Nephron (organoid): ENCODE measurements at regions not wholly inside any gene's neighbourhood (a gene's known extent, or its start where the extent isn't known, plus 50 kb on each side); places are given as distances from the start of the nearest gene placed in this dataset.

Experiments used
- H3K27ac Mint-ChIP-seq, 3 experiments: 2 replicates each; pipeline ENCODE4 v1.8.0; 2020; ENCODE audit warnings: mixed read lengths in 3 of 3, mild to moderate bottlenecking in 2 of 3, moderate library complexity in 1 of 3
- H3K27me3 Mint-ChIP-seq: 2 replicates; pipeline ENCODE4 v1.8.0; 2021; ENCODE audit warnings: low read depth, mild to moderate bottlenecking, moderate library complexity, mixed read lengths
- H3K36me3 Mint-ChIP-seq: 2 replicates; pipeline ENCODE4 v1.8.0; 2020; ENCODE audit warnings: low read depth, mixed read lengths
- H3K4me1 Mint-ChIP-seq: 2 replicates; pipeline ENCODE4 v1.8.0; 2020; ENCODE audit warnings: mixed read lengths
- H3K4me3 Mint-ChIP-seq, 3 experiments: 2 replicates each; pipeline ENCODE4 v1.8.0; 2020; ENCODE audit warnings: mild to moderate bottlenecking in 3 of 3, mixed read lengths in 3 of 3, moderate library complexity in 2 of 3
- H3K9me3 Mint-ChIP-seq: 2 replicates; pipeline ENCODE4 v1.8.0; 2020; ENCODE audit warnings: mixed read lengths
- CTCF ChIP-seq, 3 experiments: fragments of 200-600 bp; sonication (generic); IDR thresholded peaks; one replicate each; pipeline ENCODE4 v1.5.0; 2021; ENCODE audit warnings: antibody characterized with exemption in 3 of 3; ENCODE audit not compliant: unreplicated experiment in 3 of 3

- no peak for TF ChIP-seq CTCF (IDR thresholded peaks at IDR 0.05; ENCODE audit: unreplicated experiment in 3 of 3)
- H3K27ac Mint-ChIP-seq: no peak overlapping the region
- no peak overlapping the region for H3K4me3 Mint-ChIP-seq
- H3K4me1 Mint-ChIP-seq: no peaks in the 10 kb centered on the region
- no peaks in the 10 kb centered on the region for H3K27me3 Mint-ChIP-seq
- H3K9me3 Mint-ChIP-seq: no peaks in the 10 kb centered on the region
- H3K36me3 Mint-ChIP-seq: no peaks in the 10 kb centered on the region
Observed at GRCh38 chr1:63248216-63248615, 74.2 kb upstream of the FOXD3 start.

GRCh38 chr1:63255153-63255552 is 67.2 kb upstream of the FOXD3 start:
- Mint-ChIP-seq H3K27me3 (no peaks in the 10 kb centered on the region), H3K27ac (no peak overlapping the region), H3K4me1 (no peaks in the 10 kb centered on the region), H3K4me3 (no peak overlapping the region), H3K9me3 (no peaks in the 10 kb centered on the region), H3K36me3 (no peaks in the 10 kb centered on the region)
- no peak for TF ChIP-seq CTCF (IDR thresholded peaks at IDR 0.05; ENCODE audit: unreplicated experiment in 3 of 3)

- no peak overlapping the region for H3K4me3 Mint-ChIP-seq
- H3K27me3 Mint-ChIP-seq: peaks cover 9% of the 10 kb centered on the region
- H3K9me3 Mint-ChIP-seq: no peaks in the 10 kb centered on the region
- no peak for TF ChIP-seq CTCF (IDR thresholded peaks at IDR 0.05; ENCODE audit: unreplicated experiment in 3 of 3)
- no peak overlapping the region for H3K27ac Mint-ChIP-seq
- H3K4me1 Mint-ChIP-seq: peaks cover 6% of the 10 kb centered on the region
- H3K36me3 Mint-ChIP-seq: no peaks in the 10 kb centered on the region
Observed at GRCh38 chr1:63261736-63262458, 60.5 kb upstream of the FOXD3 start.

GRCh38 chr1:63262459-63262770 is 60.0 kb upstream of the FOXD3 start:
- Mint-ChIP-seq H3K4me1 (peaks cover 6% of the 10 kb centered on the region), H3K36me3 (no peaks in the 10 kb centered on the region), H3K9me3 (no peaks in the 10 kb centered on the region), H3K27me3 (peaks cover 9% of the 10 kb centered on the region), H3K27ac (no peak overlapping the region), H3K4me3 (no peak overlapping the region)
- TF ChIP-seq CTCF (IDR thresholded peaks at IDR 0.05; ENCODE audit: unreplicated experiment in 3 of 3): no peak

GRCh38 chr1:63264161-63264560 is 58.2 kb upstream of the FOXD3 start:
- Mint-ChIP-seq H3K9me3 (no peaks in the 10 kb centered on the region), H3K27me3 (peaks cover 11% of the 10 kb centered on the region), H3K4me1 (peaks cover 8% of the 10 kb centered on the region), H3K36me3 (no peaks in the 10 kb centered on the region), H3K27ac (no peak overlapping the region), H3K4me3 (no peak overlapping the region)
- TF ChIP-seq CTCF (IDR thresholded peaks at IDR 0.05; ENCODE audit: unreplicated experiment in 3 of 3): no peak

GRCh38 chr1:63266857-63267256 is 55.5 kb upstream of the FOXD3 start:
- Mint-ChIP-seq H3K27ac (no peak overlapping the region), H3K36me3 (no peaks in the 10 kb centered on the region), H3K4me3 (no peak overlapping the region), H3K27me3 (peaks cover 17% of the 10 kb centered on the region), H3K9me3 (no peaks in the 10 kb centered on the region), H3K4me1 (peaks cover 6% of the 10 kb centered on the region)
- no peak for TF ChIP-seq CTCF (IDR thresholded peaks at IDR 0.05; ENCODE audit: unreplicated experiment in 3 of 3)
